Stimulated activated CD4-positive, alpha-beta T cell treated with anti-CD3 and anti-CD28 coated beads, Interleukin-4, amount 100 ng/mL, for 24 hours (primary cell): ENCODE measurements at regions not wholly inside any gene's neighbourhood (a gene's known extent, or its start where the extent isn't known, plus 50 kb on each side); places are given as distances from the start of the nearest gene placed in this dataset.
"Not testable (repeated sequence)": the region's sequence is repeated elsewhere in the genome, so short reads cannot be mapped to it uniquely, and the experiment has no call there.

Experiments used
- DNase-seq: peaks from one replicate; pipeline ENCODE4 v3.0.0-alpha.2; 2020

DNA sequence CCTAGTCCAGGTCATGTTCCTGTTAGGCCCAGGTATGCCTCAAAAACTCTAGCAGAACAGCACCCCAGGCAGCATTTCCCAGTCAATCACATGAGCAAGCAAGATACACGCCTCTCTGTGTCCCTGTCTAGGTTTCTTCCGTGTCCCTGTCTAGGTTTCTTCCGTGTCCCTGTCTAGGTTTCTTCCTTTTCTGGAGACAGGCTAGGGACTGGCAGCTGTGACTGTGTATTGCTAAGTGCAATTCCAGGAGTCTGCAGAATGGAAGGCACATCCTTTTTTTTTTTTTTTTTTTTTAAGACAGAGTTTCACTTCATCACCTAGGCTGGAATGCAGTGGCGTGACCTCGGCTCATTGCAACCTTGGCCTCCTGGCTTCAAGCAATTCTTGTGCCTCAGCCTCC, 77.6 kb downstream of the SETD4 start:
- no peak for DNase-seq

GRCh38 chr21:35981514-35982070, 78.7 kb downstream of the SETD4 start:
- DNase-seq = no peak

GRCh38 chr21:35980821-35981220, 79.5 kb downstream of the SETD4 start:
- DNase-seq = no peak

DNA sequence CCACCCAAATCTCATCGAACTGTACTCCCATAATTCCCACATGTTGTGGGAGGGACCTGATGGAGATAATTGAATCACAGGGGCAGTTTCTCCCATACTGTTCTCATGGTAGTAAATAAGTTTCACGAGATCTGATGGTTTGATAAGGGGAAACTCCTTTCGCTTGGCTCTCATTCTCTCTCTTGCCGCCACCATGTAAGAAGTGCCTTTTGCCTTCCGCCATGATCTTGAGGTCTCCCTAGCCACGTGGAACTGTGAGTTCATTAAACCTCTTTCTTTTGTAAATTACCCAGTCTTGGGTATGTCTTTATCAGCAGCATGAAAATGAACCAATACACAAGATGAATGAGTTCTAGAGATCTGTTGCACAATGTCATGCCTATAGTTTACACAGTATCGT, 82.5 kb downstream of the SETD4 start:
- DNase-seq = not testable (repeated sequence)

DNA sequence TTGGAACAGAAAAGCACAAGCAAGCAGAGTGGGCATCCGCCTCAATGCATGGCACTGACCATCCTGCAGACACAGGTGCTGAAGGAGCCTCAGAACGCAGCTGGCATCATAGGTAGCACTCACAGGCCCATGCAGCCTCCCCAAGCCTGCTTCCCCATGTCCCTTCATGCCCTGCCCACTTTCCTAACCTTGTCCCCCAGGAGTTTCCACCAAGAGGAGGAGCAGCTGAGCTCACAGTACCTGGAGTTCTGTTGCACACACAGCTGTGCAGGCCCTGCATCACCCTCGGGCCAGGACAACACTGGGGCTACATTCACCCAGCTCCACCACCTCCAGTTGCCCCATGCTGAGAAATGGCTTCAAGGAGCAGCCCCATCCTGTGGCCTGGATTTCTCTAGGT, 83.4 kb downstream of the SETD4 start:
- no peak for DNase-seq

DNA sequence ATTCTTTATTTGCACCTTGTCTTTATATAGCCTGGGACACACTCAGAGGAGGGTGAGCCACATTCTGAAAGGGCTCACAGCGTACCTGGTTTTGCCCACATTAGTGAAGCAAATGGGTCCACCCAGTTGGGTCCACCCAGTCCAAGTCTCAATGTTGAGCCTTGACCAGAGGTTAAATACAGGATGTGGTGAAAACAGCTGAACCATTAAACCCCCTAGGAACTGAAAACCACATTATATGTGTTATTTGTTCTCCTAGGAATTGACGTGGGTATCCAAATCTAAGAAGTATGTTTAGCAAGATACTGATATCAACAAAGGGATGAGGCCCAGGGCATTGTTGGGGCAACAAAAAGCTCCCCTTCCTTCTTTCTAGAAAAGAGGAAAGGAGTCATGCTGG, 83.8 kb downstream of the SETD4 start:
- DNase-seq = no peak

DNA sequence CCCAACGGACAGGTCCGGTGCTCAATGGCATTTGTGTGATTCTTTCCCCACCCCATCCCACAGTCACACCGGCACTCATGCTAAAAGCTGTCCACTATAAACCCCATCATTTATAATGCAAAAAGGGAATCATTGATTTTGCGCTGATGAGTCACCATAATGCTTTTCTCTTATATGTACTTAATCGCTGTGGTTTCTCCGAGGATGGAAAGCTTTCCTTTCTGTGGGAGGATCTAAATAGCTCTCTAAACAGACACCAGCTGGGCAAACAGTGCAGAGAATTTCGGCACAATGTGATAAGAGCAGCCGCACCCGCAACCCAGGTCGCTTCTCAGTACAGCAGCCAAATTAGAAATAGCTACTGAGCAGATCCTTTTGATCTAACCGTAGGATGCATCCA, 85.6 kb downstream of the SETD4 start:
- DNase-seq = no peak

DNA sequence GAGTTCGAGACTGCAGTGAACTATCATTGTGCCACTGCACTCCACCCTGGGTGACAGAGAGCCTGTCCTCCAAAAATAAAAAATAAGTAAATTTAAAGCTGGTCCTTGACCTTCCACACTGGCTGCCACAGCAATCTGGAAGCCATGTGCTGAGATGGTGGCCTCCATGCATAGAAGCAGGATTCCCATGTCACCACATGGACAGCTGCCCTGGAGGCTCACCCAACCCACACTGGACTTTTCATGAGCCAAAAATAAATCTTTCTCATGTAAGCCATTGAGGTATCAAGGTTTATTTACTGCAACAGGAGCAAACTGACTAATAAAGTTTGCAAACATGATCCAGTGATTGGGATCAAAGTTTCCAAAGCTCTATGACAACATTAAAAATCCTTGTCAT, 88.5 kb downstream of the SETD4 start:
- no peak for DNase-seq

GRCh38 chr21:35969281-35969680, 91.0 kb downstream of the SETD4 start:
- DNase-seq = no peak

DNA sequence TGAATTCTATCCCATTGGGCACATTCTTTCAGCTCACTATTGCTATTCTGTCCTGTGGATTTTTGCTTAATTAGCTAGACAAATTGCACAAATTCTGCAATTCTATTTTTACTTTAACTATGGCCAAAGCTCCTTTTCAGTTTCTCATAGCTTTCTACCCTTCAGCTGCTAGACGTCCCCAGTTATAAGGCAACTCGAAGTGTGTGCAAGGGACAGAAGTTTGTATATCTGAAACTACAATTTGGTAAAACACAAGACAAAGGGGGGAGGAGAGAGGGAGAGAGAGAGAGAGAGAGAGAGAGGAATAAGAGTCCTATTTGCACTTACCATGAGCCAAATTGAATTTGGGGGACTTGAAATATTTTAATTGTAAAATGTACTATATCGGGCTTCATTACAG, 91.8 kb downstream of the SETD4 start:
- no peak for DNase-seq

DNA sequence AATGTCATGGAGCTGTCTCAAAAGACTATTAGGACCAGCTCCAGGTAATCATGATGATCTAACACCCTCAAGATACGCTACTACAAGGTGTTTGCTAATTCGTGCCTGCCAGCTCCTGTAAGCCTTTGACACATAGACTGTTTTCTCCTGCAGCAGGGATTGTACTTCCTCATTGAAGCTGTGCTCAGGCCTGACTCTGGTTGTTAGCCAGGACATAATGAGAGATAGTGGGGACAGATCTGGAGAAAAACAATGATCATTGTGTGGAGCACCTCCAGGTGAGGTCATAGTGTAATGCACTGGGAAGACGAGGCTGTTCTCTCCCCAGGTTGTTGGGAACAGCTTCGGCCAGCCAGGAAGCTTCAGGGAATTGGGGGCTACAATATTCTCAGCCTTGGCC, 94.6 kb downstream of the SETD4 start:
- no peak for DNase-seq

GRCh38 chr21:35963920-35964451, 96.3 kb downstream of the SETD4 start:
- no peak for DNase-seq

- no peak for DNase-seq
Measured at GRCh38 chr21:35962917-35963316, 97.4 kb downstream of the SETD4 start.

GRCh38 chr21:35954066-35954465, 106.3 kb downstream of the SETD4 start:
- DNase-seq = no peak

- DNase-seq = no peak
Measured at GRCh38 chr21:35953597-35953996, 106.7 kb downstream of the SETD4 start.

DNA sequence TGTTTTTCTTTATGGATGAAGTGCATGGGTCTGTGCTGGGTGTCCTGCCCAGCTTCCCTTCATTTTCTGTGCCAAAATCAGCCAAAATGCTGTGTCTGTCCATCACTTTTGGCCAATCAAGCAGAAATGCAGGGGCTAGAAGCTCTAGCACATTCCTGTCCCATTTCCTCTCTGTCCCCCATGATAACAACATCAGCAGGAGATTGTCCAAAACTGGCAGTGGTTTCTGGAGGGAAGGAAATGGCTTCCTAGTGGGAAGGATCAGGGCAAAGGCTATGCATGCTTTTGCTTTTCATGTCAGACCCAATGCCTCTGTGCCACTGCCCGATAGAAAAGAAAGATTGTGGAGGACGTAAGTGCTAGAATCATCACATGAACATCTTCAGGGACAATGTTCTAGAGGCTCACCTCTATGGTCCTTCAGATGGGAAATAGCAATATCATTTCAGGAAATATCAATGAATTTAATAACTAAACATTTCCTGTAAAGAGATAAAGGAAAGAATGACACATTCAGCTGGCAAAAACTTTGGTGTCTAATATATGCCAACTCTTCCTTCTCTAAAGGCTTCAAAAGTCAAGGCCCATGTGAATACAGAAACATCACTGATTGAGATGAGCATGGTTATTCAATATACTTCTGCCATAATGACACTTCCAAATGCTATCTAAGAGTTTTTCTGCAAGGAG, 107.5 kb downstream of the SETD4 start:
- DNase-seq = no peak

DNA sequence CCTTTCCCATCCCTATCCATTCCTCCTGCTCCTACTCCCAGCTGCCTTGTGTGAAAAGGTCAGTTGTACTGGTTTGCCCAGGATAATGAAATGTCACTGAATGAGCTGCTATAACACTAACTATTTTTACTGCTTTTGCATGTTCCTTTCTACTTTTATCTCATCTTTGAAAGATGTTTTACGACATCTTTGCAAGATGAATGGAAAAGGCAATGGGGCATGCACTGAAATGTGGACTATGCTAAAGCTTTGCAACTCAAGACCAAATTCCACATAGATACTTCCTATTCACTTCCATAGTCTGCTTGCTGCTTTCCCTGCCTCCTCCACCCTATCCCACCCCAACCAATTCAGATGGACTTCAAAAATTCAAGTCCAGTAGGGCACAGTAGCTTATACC, 111.3 kb downstream of the SETD4 start:
- DNase-seq = no peak

DNA sequence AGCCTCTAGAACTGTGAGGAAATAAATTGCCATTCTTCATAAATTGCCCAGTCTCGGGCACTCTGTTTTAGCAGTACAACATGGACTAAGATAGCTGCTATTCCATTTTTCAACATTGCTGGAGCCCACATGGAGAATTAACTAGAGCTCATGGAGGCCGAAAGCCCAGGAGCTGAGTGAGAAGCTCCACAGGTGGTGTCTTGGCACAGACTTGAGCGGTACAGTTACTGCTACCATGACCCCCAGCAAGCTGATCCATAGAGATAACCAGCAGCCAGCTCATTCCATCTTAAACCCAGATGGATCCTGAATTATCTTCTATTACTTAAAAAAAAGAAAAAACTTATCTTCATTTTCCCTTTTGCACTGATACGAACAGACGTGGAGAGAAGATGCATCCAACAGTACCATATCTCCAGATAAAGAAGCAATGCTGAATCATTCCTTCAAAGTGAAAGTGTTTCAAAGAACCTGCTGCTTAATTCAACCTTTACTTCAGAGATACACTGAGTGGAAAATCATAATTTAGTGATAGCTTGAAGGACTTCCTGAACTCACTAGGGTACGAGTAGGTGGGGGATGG, 115.1 kb downstream of the SETD4 start:
- DNase-seq = no peak

- DNase-seq = no peak
Measured at GRCh38 chr21:35943752-35944151, 116.6 kb downstream of the SETD4 start.

DNA sequence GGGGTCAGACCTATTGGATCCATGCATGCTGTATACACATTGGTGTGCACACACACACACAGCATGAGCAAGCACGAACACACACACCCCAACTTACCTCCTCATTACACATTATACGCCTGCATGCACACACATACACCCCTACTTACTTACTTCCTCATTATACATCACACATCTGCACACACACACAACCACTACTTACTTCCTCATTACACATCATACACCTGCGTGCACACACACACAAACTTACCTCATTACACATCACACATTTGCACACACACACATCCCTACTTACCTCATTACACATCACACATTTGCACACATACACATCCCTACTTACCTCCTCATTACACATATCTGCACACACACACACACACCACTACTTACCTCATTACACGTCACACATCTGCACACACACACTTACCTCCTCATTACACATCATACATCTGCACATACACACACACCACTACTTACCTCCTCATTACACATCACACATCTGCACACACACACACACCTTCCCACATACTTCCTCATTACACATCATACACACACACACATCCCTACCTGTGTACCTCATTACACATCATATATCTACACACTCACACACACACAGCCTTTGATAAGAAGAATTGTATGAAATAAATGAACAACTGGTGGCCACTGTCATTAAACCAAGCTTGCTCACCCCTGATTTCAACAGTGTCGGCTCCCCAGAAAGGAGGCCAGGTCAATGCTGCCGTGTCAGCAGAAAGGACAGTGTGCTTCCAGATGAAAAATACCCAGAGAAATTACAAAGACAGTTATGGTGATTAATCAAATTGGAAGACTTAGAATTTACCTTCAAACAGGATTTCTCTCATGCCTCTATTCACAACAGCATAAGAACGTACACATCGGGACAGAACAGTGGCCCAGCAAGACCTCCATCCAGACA, 117.8 kb downstream of the SETD4 start:
- no peak for DNase-seq

- DNase-seq = no peak
Measured at GRCh38 chr21:35940074-35940927, 120.0 kb downstream of the SETD4 start.

GRCh38 chr21:35938446-35938845, 121.9 kb downstream of the SETD4 start:
- DNase-seq = no peak
